Activated T-cell treated with anti-CD3 and anti-CD28 coated beads for 24 hours (primary cell): ENCODE measurements at regions not wholly inside any gene's neighbourhood (a gene's known extent, or its start where the extent isn't known, plus 50 kb on each side); places are given as distances from the start of the nearest gene placed in this dataset.
"Not testable (repeated sequence)": the region's sequence is repeated elsewhere in the genome, so short reads cannot be mapped to it uniquely, and the experiment has no call there.

Source experiments
- DNase-seq: peaks from one replicate; pipeline ENCODE4 v3.0.0-alpha.2; 2020; ENCODE audit warnings: low read depth

DNA sequence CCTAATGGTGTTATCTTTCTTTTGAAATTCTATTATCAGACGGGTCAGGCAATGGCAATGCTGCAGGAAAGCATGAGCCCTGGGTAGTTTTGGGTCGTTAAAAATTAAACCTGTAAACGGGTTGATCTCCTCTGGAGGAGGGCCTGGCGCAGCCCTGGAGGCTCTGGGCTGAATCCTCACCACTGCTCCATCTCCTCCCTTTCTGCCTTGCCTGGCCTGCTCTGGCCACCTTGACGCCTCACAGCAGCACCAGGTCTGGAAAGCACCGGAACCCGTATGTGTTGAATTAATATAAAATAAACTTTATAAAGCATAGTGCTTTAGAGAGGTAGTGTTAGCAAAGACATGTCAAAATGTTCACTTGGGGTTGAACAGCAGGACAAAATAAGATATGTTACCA, 316.1 kb downstream of the LNPK start:
- DNase-seq: no peak

DNA sequence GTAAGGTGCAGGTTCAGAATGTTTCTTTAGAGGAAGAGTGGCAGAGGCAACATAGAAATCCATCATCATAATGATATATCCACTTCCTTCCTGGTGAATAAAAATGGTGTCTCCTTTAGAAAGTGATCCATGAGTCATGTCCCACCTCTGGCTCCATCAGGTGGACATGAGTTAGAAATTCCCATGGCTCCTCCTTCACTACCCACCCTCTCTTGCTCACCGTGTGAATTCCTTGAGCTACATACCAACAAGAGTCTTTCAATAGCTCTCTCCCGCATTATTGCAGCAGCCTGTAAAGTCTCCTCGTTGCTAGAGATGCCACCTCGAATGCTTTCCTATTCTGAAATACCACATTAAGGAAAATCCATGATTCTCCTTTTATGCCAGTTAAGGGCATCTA, 317.6 kb downstream of the LNPK start:
- no peak for DNase-seq

DNA sequence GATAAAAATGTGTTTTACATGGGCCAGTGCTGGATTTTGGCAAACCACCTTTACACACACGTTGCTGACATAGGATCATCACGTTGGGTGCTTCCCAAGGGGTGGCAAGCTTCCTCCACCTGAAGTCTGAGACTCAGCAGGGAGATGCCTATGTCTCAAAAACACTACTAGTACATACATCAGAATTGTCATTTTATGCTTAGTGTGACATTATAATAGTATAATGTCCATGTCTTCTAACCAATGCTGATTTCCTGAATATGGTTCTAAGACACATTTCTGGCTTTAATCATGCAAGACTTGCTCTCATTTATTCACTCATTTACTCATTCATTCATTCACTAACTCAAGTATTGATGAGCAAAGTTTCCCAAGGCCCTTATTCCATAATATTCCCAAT, 322.3 kb downstream of the LNPK start:
- DNase-seq: no peak

DNA sequence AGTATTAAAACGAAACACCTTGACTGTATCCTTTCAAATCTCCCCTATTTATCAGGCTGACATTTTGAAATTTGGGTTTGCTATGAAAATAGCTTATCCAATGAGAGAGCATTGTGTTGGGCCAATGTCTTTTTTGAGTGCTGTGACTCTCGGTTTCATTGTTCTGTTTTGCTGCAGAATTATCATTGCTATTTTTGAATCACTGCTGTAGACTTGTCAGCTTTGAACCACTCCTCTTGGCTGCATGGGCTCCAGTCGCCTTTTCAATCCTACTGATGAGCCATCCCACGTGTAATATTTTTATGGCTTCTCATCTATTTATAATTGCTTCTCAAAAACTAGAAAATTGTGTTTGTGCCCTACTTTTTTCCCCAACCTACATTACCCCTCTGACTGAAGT, 322.8 kb downstream of the LNPK start:
- DNase-seq: no peak

GRCh38 chr2:175677880-175678279, 324.2 kb downstream of the LNPK start:
- no peak for DNase-seq

GRCh38 chr2:175676813-175677212, 325.3 kb downstream of the LNPK start:
- DNase-seq: no peak

DNA sequence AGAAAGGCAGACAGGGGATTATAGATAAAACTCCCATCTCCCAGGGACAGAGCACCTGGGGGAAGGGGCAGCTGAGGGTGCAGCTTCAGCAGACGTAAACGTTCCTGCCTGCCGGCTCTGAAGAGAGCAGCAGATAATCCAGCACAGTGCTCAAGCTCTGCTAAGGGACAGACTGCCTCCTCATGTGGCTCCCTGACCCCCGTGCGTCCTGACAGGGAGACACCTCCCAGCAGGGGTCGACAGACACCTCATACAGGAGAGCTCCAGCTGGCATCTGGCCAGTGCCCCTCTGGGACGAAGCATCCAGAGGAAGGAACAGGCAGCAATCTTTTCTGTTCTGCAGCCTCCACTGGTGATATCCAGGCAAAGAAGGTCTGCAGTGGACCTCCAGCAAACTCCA, 333.3 kb downstream of the LNPK start:
- DNase-seq: not testable (repeated sequence)

DNA sequence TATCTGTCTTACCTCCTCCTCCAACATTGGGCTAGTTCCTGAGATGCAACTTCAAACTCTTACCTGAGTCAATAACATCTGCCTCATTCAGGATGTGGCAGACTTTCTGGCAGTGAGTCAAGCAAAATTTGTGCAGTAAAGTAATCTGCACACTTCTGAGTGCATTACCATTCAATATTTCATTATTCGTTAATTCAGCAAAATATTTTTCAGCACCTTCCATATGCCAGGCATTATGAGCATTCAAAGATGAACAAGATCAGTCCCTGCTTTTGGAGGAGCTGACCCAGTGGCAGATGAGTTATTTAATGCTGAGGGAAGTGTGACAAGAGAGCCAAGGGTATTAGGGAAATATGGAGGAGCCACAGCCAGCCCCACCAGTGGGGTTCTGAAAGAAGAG, 339.7 kb downstream of the LNPK start:
- DNase-seq: no peak

GRCh38 chr2:175648577-175649063, 353.4 kb downstream of the LNPK start:
- DNase-seq: no peak

DNA sequence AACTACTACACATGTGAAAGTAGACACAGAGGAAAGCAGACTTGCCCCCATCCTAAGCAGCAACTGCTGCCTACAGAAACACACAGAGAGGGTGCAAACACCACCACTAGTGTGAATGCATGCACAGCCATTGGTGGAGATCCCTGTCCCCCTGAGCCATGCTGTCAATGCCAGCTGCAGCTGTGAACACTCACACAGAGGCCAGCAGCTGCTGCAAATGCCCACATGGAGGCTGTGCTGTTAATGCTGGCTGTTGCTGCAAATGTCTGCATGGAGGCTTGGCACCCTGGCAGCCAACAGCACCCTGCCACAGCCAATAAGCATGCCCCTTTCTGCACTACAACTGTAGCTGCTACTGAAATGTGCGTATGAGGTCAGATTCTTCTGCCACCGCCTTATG, 355.0 kb downstream of the LNPK start:
- DNase-seq: no peak

DNA sequence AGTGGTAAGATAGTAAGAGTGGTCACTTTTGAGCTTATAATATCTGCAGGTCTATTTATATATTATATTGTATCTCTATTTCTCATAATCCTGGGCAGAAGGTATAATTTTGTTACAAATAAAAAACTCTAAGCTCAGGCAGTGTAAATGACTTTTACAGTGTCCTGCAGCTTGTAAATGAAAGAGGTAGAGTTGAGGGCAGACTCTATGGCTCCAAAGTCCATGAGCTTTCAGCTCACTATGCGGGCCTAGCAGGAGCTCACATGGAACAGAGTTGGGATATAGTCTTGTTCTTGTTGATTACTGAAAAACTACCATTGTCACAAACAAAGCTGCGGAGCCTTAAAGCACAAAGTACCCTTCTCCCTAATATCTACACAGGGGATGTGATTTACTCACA, 361.4 kb downstream of the LNPK start:
- no peak for DNase-seq

GRCh38 chr2:175633227-175633626, 368.8 kb downstream of the LNPK start:
- no peak for DNase-seq

DNA sequence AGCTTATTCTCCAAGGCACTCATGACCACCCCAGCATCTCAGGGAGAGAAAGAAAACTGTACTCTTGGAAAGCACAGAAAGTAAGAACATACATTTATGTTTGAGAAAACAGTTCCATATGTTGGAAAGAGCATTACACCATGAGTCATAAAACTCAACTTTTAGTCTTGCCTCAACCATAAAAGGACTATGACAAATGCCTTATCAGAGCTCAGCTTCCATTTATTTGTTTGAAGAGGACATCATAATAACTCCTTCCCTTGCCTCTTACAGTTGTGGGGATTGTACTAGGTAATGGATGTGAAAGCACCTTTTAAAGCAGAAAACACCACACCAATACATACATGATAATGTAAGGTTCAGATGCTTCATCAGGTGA, 370.8 kb downstream of the LNPK start:
- no peak for DNase-seq

- DNase-seq: no peak
Measured at GRCh38 chr2:175630280-175631244, 371.5 kb downstream of the LNPK start.

- no peak for DNase-seq
Measured at GRCh38 chr2:175628243-175628642, 373.8 kb downstream of the LNPK start.

GRCh38 chr2:175627405-175627804, 374.7 kb downstream of the LNPK start:
- DNase-seq: no peak

DNA sequence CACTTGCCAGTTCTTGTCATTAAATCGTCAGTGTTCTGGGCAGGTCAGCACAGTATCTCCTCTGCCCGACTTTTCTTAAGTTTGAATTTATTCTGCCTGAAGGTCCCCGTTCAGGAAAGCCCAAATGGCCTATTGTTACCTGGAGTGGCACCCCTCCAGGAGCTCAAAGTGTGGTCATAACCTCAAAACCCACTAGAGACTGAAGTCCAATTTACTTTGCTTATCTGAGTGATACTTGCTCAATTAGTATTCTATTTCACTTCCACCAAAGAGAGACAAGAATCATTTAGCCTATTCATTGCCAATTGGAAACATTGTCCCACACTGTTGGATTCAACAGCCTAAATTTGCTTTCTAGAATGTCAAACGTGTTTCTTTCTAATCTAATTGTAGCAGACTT, 375.3 kb downstream of the LNPK start:
- DNase-seq: no peak

- DNase-seq: no peak
Measured at GRCh38 chr2:175624785-175625184, 377.3 kb downstream of the LNPK start.

- DNase-seq: no peak
Measured at GRCh38 chr2:175624211-175624761, 377.8 kb downstream of the LNPK start.

GRCh38 chr2:175621821-175622220, 380.2 kb downstream of the LNPK start:
- DNase-seq: no peak

- no peak for DNase-seq
Measured at GRCh38 chr2:175620106-175620505, 382.0 kb downstream of the LNPK start.

- DNase-seq: no peak
Measured at GRCh38 chr2:175619179-175620045, 382.7 kb downstream of the LNPK start.

DNA sequence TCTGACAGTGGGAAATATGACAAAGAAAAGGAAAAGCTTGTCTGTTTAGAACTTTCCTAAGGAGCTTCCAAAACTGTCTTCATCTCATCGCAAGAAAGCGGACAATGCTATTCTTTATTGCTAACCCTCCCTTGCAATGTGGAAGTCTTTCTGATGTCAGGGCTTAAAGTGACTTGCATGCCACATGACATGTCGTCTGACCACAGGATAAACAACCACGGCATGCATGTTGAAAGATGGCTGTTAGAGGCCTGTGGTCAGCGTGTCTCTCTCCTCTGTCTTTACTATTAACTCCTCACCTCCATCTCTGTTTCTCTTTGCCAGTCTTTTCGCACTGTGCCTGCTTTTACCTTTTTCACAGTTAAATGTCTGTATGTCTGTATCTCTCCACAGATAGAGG, 389.8 kb downstream of the LNPK start:
- no peak for DNase-seq
